HK-2 (cell line): ENCODE measurements at regions not wholly inside any gene's neighbourhood (a gene's known extent, or its start where the extent isn't known, plus 50 kb on each side); places are given as distances from the start of the nearest gene placed in this dataset.
"Not testable (repeated sequence)": the region's sequence is repeated elsewhere in the genome, so short reads cannot be mapped to it uniquely, and the experiment has no call there.

ENCODE experiments used
- DNase-seq: peaks from one replicate; pipeline ENCODE4 v3.0.0-alpha.2; 2018; ENCODE audit not compliant: unreplicated experiment

- no peak for DNase-seq
These were observed 361.6 kb upstream of the RIOK2 start for GRCh38 chr5:97544678-97545077.

GRCh38 chr5:97545446-97545845 is 362.4 kb upstream of the RIOK2 start:
- no peak for DNase-seq

DNA sequence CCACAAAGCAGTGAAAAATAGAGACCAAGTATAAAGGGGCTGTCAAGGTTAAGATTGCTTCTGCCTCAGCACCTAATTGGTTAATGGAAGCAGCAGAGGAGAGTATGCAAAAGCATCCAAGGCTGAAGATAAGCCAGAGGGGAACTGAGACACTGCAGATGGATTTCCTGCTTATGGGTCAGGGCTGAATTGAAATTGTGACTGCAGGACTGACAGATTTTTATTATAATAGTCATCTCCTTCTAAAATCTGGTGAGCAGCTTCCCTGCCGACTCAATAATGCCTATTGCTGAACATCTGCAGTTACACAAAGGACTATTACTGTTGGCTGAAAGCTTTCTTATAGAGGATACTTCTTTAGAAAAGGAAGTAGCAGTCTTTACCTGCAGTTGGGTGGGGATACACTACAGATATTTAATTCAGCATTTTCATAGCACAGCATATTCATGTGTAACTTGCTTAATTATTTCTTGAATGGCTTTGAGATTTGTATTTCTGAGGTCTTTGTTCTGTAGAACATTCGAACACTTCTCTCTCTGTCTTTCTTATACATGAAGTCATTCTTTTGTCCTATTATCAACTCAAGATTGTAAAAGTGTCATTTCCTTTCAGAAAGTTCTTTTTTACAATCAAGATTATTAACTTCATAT is 363.0 kb upstream of the RIOK2 start:
- no peak for DNase-seq

- DNase-seq, result no peak
These were observed 364.4 kb upstream of the RIOK2 start for GRCh38 chr5:97547430-97547829.

DNA sequence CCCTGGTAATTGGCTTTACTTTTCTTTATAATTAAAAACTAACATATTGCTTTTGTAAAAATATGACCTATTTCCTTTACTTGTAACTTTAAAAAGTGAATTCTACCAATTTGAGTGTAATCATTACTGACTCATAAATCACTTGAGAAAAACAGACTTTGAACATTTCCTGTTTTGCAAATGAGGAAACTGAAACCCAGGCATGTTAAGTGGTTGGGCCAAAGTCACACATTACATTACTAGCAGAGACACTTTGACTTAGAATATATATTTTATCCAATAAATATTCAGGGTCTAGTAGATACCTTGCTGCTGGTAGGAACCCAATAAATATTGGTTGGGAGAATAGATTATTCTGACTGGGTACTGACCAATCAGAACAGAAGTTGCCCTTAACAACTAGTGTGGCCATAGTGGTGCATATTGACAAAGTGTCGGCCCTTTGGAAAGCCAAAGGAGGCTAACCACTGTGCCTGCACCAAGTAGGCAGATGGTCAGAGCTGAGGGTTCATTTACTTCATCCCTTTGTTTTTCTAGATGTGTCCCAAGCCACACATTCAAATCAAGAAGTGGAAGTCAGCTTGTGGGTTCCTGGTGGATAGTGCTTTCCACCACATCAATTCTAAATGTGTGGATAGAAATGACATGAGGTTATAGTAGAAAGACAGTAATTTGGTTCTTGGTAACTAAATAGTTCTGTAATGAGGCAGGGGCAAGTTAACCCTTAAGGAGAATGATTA is 365.1 kb upstream of the RIOK2 start:
- no peak for DNase-seq

DNA sequence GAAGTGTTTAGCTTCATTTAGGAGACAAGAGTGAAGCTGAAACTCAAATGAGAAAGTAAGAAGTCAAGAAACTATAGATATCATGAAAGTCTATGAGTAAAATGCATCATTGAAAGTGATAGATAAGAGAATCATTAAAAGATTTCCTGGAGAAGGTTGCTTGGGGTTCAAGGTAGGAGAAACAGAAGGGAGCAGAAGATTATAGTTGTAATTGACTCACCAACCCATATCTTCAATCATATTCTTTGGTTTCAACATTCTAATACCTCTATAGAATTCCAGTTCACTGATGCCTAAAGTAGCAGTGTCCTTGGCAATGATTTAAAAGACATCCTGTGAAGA is 365.7 kb upstream of the RIOK2 start:
- no peak for DNase-seq

GRCh38 chr5:97549496-97549895 is 366.4 kb upstream of the RIOK2 start:
- no peak for DNase-seq

GRCh38 chr5:97550164-97550563 is 367.1 kb upstream of the RIOK2 start:
- no peak for DNase-seq

DNA sequence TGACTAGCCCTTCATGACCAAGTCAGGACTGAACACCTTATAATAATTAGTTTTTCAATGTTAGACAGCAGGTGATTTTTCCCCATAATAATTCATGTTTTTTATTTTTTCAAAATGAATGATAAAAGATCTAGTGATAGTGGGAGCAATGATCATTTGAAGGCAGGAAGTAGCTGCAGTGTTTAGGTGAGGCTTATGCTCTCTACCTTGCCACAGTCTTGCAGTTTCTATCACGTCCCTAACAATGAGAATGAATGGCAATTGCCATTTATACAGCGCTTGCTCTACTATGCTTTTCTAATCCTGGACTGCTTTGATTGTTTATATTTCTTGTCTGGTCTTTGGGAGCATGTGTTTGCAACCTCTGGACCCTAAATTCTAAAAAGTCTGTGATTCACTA is 367.8 kb upstream of the RIOK2 start:
- no peak for DNase-seq

DNA sequence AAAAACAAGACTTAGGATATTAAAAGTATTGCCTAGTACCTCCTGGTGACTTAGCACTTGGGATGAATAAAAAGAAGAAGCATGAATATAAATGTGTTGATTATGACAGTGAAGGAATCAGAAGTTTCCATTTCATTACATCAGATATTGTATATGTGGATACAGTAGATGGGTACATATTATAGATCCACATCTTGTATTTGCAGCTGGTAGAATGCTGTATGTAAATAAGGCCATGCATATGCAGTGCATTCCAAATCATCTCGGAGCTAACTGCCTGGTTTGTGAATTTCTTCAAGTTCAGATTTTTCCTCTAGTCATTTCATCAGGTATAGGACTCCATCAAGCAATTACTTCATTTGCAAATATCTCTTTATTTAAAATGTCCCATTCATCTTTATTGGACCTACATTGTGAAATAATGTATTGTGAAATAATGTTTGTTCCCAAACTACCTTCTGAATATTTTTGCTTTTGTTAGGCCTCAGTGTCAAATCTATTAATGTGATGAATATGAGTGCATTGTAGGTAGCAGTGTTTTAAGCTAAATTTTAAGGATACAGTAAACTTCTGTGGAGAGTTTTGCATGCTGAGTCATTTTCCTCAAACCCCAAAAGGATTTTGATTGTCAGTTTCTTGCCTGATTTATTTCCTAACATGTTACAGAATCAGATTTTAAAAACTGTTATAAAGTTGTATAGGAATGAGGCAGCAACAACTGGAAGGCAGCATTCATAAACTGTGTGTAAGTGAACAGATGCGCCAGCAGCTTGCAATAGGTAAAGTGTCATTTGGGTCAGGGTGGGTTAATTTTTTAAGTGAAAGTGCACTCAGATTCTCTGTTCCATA is 370.8 kb upstream of the RIOK2 start:
- no peak for DNase-seq

DNA sequence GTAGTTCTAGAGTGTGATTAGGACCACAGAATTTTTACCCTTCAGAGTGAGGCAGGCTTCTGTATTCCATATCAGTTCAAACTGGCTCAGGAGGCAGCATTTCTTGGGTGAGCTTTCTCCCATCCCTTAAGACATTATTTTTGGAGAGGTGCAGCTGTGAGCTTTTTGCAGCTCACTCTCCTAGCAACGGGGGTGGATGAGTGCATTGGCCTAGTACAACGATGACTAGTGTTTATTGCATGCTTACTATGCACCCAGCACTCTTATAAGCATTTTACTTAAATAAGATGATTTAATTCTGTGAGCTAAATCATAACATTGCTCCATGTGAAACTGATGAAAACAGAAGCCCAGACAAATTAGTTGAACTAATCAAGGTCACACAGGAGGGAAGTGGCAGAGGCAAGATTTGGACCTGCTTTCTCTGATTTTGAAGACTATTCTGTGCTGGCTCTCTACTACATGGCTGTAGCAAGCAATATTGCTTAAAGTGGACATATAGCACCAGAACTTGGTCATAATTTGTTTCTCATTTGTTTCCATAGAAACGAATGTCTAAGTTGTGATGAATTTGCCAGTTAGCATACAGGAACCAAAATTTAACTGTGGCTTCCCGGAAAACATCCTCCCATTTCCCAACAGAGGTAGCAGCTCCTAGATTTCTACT is 372.1 kb upstream of the RIOK2 start:
- DNase-seq, result no peak

- no peak for DNase-seq
These were observed 372.6 kb upstream of the RIOK2 start for GRCh38 chr5:97555644-97555981.

GRCh38 chr5:97559827-97560598 is 377.0 kb upstream of the RIOK2 start:
- no peak for DNase-seq

DNA sequence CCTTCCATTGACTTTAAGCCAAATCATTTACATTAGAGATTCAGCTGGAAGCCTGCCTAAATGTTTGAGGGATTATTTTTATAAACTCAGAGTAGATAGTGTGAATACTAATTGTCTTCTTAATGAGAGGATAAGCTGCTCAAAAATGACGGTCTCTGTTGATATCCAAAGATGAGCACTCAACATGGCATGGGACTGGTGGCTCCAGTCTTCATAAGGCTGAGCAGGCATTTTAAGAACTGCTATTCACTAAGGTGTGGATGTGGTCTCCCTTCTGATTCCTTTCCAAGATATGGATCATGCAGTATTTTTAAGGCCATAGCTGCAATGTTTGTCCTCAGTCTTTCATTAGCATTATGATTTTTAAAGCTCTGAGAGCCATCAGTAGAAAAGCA is 377.5 kb upstream of the RIOK2 start:
- no peak for DNase-seq

DNA sequence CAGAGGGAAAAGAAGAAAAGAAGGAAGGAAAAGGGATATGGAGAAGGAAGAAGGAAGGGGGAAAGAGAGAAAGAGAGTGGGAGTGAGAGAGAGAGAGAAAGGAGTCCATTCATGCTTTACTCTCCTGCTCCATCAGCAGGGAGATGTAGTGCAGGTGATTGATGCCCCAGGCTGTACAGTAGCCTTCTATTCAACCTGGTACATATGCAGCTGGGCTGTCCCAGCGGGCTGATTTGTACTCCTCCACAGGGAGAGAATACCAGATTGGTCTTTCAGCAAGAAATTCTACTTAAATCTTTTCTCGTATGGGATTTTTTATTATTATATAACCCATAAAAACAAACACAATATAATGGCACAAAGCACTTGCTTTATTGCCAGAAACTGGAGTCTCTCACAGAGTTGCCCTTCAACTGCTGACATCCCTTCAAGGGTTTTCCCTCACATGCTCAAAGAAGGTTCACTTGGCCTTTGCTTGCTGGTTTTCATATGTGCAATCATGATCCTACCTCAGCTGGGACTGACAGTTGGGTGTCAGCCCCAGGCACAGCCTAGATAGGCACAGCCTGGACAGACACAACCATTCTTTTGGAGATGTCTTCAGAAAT is 380.1 kb upstream of the RIOK2 start:
- DNase-seq, result no peak

DNA sequence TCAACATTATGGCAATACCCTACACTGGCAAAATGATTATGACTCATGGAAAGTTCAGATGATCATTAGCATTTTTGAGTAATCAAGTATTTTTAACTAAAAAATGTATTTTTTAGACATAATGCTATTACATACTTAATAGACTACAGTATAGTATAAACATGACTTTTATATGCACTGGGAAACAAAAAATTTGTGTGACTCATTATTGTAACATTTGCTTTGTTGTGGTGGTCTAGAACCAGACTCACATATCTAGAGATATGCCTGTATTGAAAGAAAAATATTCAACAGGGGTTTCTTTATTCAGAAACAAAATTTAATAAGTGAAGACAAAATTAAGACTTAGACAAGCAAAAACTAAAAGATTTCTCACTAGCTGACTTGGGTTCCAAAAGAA is 385.3 kb upstream of the RIOK2 start:
- no peak for DNase-seq

- DNase-seq, result no peak
These were observed 387.2 kb upstream of the RIOK2 start for GRCh38 chr5:97570242-97570641.

- DNase-seq, result no peak
These were observed 392.3 kb upstream of the RIOK2 start for GRCh38 chr5:97575322-97575721.

DNA sequence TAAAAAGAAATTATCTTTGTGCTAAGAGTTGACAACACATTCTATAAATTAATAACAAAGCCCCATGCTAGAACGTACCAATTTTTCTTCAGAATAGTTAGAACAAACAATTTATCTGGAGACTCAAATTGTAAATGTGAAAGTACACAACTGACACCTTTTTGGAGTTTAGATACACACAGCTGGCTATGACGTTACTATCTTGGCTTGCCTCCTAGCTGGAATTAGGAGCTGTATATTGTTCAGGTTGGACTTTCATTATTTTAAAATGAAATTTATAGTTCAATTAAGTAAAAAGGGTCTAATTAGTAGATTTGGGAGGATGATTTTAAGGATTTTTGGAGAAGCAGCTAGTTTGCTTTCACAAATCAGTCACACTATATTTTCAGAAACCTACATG is 393.9 kb upstream of the RIOK2 start:
- DNase-seq, result no peak

- DNase-seq, result not testable (repeated sequence)
These were observed 396.9 kb upstream of the RIOK2 start for GRCh38 chr5:97579977-97580376.

DNA sequence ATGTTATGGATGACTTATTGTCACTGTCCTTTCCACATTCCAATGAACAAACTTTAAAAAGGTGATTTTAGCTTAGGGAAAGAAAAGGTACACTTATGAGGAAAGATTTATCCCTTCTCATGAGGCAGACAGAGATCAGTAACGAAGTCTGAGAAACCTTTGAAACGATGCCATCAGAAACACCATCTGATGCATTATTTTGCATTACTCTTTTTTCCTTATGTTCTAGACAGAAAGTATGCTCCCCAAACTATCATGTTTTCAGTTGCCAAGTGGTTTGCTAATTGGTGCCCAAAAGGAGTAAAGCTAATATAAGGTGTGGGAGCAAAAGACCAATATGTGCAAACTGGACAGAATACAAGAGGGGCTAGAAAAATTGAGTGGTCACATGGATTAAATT is 397.7 kb upstream of the RIOK2 start:
- no peak for DNase-seq
